ENCODE measurements at regions not wholly inside any gene's neighbourhood (a gene's known extent, or its start where the extent isn't known, plus 50 kb on each side); places are given as distances from the start of the nearest gene placed in this dataset.

DNA sequence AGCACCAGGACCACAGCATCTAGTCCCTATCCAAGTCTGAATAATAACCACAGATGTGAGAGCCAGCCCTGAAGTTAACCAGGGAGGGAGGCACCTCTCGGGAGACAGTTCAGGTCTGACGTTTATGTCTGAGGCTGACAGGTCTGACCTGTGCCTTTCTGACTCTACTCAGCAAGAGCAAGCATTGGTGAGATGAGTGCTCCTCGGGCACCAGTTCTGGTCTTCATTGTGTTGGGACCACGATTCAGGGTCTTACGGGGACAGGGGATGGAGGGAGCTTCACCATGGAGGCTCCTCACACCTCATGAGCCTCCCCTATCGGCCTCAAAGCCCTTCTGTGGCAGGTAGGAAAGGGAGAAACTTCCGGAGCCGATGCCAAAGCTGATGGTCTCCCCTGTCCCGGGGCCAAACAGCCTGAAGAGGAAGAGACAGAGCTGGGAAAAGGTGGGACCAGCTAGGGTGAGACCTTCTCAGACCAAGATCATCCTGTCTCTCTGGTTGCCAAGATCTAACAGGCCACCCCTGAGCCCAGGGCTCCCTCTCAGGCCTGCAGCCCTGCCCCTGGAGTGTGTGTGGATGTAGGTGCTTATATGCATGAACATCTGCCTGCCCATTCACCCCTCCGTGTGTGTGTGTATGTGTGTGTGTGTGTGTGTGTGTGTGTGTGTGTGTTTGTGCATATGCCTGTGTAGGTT is 170.5 kb downstream of the VEGFA start:
- Mint-ChIP-seq H3K36me3 (ENCODE audit: low read depth) (no peaks in the 10 kb centered on the region), H3K27ac (ENCODE audit: unreplicated experiment) (no peak overlapping the region), H3K4me3 (ENCODE audit: unreplicated experiment) (no peak overlapping the region), H3K27me3 (ENCODE audit: low read depth) (peaks cover 7% of the 10 kb centered on the region), H3K9me3 (ENCODE audit: low read depth) (peaks cover 6% of the 10 kb centered on the region), H3K4me1 (ENCODE audit: low read depth) (peaks cover 4% of the 10 kb centered on the region)
- no peak for DNase-seq (ENCODE audit: low spot score)
- TF ChIP-seq CTCF (IDR thresholded peaks at IDR 0.05) = no peak

DNA sequence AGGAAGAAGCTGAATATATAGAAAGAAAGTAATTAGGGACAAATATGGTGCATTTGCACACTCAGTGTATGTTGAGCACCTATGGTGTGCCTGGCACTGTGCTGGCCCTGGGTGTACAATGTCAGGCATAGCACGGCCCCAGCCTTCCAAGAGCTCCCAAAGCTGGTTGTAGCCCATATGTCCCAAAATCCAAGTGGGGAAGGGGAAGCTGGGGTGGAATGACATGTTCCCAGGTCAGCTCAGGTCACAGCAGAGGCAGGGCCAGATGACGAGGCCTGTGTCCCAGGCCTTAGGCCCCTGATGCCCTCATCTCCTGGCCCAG is 170.0 kb downstream of the VEGFA start:
- no peaks in the 10 kb centered on the region for H3K36me3 Mint-ChIP-seq (ENCODE audit: low read depth)
- no peak overlapping the region for H3K27ac Mint-ChIP-seq (ENCODE audit: unreplicated experiment)
- TF ChIP-seq CTCF (IDR thresholded peaks at IDR 0.05) = no peak
- H3K27me3 Mint-ChIP-seq (ENCODE audit: low read depth) = peaks cover 7% of the 10 kb centered on the region
- no peak for DNase-seq (ENCODE audit: low spot score)
- peaks cover 2% of the 10 kb centered on the region for H3K9me3 Mint-ChIP-seq (ENCODE audit: low read depth)
- H3K4me1 Mint-ChIP-seq (ENCODE audit: low read depth) = peaks cover 3% of the 10 kb centered on the region
- H3K4me3 Mint-ChIP-seq (ENCODE audit: unreplicated experiment) = no peak overlapping the region

GRCh38 chr6:43939281-43940070 is 169.5 kb downstream of the VEGFA start:
- no peaks in the 10 kb centered on the region for H3K36me3 Mint-ChIP-seq (ENCODE audit: low read depth)
- H3K27ac Mint-ChIP-seq (ENCODE audit: unreplicated experiment) = no peak overlapping the region
- no peaks in the 10 kb centered on the region for H3K4me1 Mint-ChIP-seq (ENCODE audit: low read depth)
- no peaks in the 10 kb centered on the region for H3K9me3 Mint-ChIP-seq (ENCODE audit: low read depth)
- no peak for DNase-seq (ENCODE audit: low spot score)
- H3K4me3 Mint-ChIP-seq (ENCODE audit: unreplicated experiment) = no peak overlapping the region
- no peak for TF ChIP-seq CTCF (IDR thresholded peaks at IDR 0.05)
- H3K27me3 Mint-ChIP-seq (ENCODE audit: low read depth) = peaks cover 7% of the 10 kb centered on the region

DNA sequence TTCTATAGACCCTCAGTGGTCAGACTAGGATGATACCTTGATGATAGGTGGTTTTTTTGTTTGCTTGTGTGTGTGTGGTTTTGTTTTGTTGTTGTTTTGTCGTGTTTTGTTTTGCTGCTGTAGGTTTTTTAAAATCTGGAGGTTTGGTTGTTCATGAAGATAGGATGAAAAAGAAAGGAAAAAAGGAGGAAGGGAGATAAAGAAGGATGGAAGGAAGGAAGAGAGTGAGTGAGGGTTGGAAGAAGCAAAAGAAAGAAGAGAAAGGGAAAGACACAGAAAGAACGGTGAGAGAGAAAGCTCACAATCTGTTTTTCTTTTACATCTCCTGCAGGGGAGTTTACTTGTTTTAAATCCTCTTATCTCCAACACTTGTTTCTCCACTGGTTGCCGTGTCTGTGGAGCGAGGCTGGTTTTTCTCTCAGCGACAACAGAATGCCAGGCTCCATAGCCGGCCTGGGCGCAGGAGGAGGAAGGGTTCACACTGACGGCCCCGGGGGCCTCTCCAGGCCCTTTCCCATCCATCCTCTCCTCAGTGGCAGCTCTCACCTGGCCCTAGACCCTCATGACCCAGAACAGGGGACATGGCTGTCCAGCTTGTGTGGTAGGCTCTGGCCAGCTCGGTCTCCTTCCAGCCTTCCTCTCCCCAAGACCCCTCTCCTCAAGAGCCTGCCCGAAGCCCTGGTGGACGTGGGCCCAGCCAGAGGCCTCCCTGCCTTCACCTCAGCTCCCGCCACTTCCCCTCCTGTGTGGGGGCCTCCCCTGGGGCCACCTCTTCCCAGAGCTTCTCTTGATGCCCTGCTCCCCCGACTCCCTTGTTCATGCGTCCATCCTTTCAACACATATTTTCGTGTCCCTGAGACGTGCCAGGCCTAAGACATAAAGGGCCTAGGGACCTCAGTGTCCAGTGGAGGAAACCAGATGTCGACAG is 168.4 kb downstream of the VEGFA start:
- no peak for TF ChIP-seq CTCF (IDR thresholded peaks at IDR 0.05)
- no peaks in the 10 kb centered on the region for H3K4me1 Mint-ChIP-seq (ENCODE audit: low read depth)
- peaks cover 7% of the 10 kb centered on the region for H3K27me3 Mint-ChIP-seq (ENCODE audit: low read depth)
- H3K36me3 Mint-ChIP-seq (ENCODE audit: low read depth) = no peaks in the 10 kb centered on the region
- H3K27ac Mint-ChIP-seq (ENCODE audit: unreplicated experiment) = no peak overlapping the region
- H3K4me3 Mint-ChIP-seq (ENCODE audit: unreplicated experiment) = no peak overlapping the region
- no peak for DNase-seq (ENCODE audit: low spot score)
- H3K9me3 Mint-ChIP-seq (ENCODE audit: low read depth) = no peaks in the 10 kb centered on the region

Data from chondrocyte (in vitro differentiated cells).